NCI-H2227 (cell line): ENCODE measurements at regions not wholly inside any gene's neighbourhood (a gene's known extent, or its start where the extent isn't known, plus 50 kb on each side); places are given as distances from the start of the nearest gene placed in this dataset.
"Not testable (repeated sequence)": the region's sequence is repeated elsewhere in the genome, so short reads cannot be mapped to it uniquely, and the experiment has no call there.

Experiments
- DNase-seq: peaks from one replicate; lab custom pipeline; 2025; ENCODE audit not compliant: unreplicated experiment; lab: John Stamatoyannopoulos, UW

DNA sequence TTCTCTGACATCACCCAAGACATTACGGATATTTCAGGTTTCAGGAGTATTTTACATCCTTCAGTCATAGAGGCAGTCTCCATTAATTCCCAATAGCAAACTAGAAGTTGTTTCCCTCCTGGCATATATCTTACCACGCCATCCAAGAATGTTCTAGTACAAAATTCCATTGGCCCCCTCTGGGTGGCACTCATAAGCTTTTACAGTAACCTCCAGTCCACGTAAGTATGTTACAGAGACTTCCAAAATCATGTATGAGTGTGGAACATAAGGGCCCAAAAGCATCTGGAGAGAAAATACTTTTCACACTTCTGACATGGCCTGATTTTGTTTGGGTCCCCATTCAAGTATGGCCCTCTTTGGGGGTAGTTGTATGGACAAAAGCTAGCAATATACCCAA lies 58.1 kb upstream of the DHRS4 start:
- no peak for DNase-seq

DNA sequence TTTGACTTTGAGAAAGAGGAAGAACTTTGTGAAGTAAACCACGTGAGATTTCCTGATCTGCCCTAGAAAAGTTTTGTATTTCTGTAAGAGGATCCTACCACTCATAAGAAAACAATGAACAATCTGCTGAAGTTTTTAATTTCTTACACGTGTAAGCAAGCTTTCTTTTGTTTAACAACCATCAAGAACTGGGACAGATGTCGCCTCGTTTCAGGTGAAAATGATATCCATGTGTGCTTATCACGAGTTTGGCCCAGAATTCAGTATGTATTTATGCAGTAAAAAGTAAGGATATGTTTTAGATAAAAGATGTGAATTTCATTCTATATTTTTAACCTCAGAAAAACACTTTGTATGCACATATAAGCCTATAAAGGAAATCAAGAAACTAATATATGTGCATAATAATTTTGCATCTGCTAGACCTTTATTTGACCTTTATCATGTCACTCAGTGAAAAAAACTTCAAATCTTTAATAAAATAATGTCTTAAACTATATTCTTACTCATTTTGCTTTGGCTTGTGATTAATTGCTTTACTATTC lies 56.9 kb upstream of the DHRS4 start:
- DNase-seq = no peak

DNA sequence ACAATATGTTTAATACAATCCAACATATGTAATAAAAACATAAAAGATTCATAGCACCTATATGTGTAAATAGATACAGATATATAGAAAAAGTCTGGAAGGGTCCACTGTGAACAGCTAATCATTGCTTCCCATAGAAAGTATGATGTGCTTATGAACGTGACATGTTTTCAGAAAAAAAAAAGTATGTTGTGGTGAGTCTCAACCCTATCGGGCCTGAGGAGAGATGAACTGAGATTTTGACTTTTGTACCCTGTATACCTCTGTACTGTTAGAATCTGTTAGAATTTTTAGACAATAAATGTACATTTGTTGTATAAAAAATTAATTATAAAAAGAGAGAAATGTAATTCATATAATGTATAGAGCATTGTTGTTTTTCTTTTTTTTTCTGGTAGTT lies 56.3 kb upstream of the DHRS4 start:
- not testable (repeated sequence) for DNase-seq

DNA sequence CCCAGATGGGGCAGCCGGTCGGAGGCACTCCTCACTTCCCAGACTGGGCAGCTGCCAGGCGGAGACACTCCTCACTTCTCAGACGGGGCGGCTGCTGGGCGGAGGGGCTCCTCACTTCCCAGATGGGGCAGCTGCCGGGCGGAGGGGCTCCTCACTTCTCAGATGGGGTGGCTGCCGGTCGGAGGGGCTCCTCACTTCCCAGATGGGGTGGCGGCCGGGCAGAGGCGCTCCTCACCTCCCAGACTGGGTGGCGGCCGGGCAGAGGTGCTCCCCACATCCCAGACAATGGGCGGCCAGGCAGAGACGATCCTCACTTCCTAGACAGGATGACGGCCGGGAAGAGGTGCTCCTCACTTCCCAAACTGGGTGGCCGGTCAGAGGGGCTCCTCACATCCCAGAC lies 55.2 kb upstream of the DHRS4 start:
- DNase-seq = not testable (repeated sequence)

DNA sequence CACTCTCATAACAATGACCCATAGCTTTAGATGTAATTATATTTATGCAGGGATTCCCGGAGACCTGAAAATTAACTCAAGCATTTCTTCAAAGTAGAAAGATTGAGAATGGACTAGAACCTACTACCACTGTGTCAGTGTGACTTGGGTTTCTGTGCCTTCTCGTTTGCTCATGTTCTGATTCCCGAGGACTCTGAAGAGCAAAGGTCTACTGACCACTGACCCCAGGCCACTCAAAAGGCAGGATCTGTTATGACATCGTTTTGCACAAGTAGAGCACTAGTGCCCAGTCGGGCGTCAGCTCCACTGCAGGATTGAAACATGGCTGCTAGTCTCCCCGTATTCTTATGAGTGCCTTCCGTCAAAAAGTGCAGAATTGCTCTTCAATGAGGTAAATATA lies 53.8 kb upstream of the DHRS4 start:
- DNase-seq = no peak

DNA sequence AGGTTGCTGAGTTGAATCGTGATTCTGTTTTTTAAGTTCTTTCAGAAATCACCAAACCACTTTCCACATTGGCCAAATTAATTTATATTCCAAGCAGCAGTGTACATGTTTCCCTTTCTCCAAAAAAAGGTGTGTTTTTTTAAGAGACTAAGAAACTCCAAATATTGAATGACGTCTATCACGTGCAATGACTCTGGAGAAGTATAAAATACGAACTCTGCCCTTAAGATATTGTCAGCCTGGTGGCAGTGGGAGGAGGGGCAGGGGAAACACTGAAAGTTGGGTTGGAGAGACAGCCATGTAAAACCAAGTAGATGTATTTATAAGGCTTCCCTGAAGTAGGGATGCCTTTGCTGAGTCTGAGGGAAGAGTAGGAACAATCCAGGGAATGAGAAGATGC lies 50.1 kb upstream of the DHRS4 start:
- DNase-seq = no peak
